ACHN (cell line): ENCODE measurements at regions not wholly inside any gene's neighbourhood (a gene's known extent, or its start where the extent isn't known, plus 50 kb on each side); places are given as distances from the start of the nearest gene placed in this dataset.

Experiments used
- DNase-seq: peaks from one replicate; pipeline ENCODE4 v3.0.0-alpha.2; 2015
- in situ Hi-C: cut with HindIII; loops from 2 replicates; pipeline ENCODE4 v1.10.0; 2017; ENCODE audit warnings: low sequenced_read_pairs, low pct_ligation_motif_present, low pct_unique_long_range_greater_than_20kb

- in situ Hi-C loops, result no loop called here
- no peak for DNase-seq
Observed at GRCh38 chr3:117101697-117102096, 392.1 kb downstream of the TUSC7 start.

- DNase-seq, result no peak
- in situ Hi-C loops, result no loop called here
Observed at GRCh38 chr3:117102426-117102825, 392.8 kb downstream of the TUSC7 start.

- in situ Hi-C loops, result no loop called here
Observed at GRCh38 chr3:117103675-117104074, 394.1 kb downstream of the TUSC7 start.

GRCh38 chr3:117104381-117104780 is 394.8 kb downstream of the TUSC7 start:
- in situ Hi-C loops, result no loop called here
- DNase-seq, result no peak

More at GRCh38 chr3:117103675-117104074, 394.1 kb downstream of the TUSC7 start:
- no peak for DNase-seq

GRCh38 chr3:117104792-117105191 is 395.2 kb downstream of the TUSC7 start:
- in situ Hi-C loops, result no loop called here
- no peak for DNase-seq

- DNase-seq, result no peak
- in situ Hi-C loops, result no loop called here
Observed at GRCh38 chr3:117105686-117106085, 396.1 kb downstream of the TUSC7 start.

GRCh38 chr3:117106396-117106795 is 396.8 kb downstream of the TUSC7 start:
- in situ Hi-C loops, result no loop called here

GRCh38 chr3:117107946-117108345 is 398.4 kb downstream of the TUSC7 start:
- no peak for DNase-seq
- in situ Hi-C loops, result no loop called here

More at GRCh38 chr3:117106396-117106795, 396.8 kb downstream of the TUSC7 start:
- no peak for DNase-seq

GRCh38 chr3:117109178-117109577 is 399.6 kb downstream of the TUSC7 start:
- in situ Hi-C loops, result no loop called here
- DNase-seq, result no peak

- in situ Hi-C loops, result no loop called here
Observed at GRCh38 chr3:117114517-117115265, 405.1 kb downstream of the TUSC7 start.

GRCh38 chr3:117117188-117117936 is 407.8 kb downstream of the TUSC7 start:
- in situ Hi-C loops, result no loop called here
- no peak for DNase-seq

More at GRCh38 chr3:117114517-117115265, 405.1 kb downstream of the TUSC7 start:
- no peak for DNase-seq

- DNase-seq, result no peak
- in situ Hi-C loops, result no loop called here
Observed at GRCh38 chr3:117118604-117119003, 409.0 kb downstream of the TUSC7 start.

GRCh38 chr3:117120014-117120413 is 410.4 kb downstream of the TUSC7 start:
- no peak for DNase-seq
- in situ Hi-C loops, result no loop called here

- in situ Hi-C loops, result no loop called here
- no peak for DNase-seq
Observed at GRCh38 chr3:117122609-117123008, 413.0 kb downstream of the TUSC7 start.

- DNase-seq, result no peak
- in situ Hi-C loops, result no loop called here
Observed at GRCh38 chr3:117126460-117126859, 416.9 kb downstream of the TUSC7 start.

GRCh38 chr3:117126946-117127546 is 417.5 kb downstream of the TUSC7 start:
- in situ Hi-C loops, result no loop called here
- no peak for DNase-seq

- DNase-seq, result no peak
- in situ Hi-C loops, result no loop called here
Observed at GRCh38 chr3:117128133-117128532, 418.6 kb downstream of the TUSC7 start.

GRCh38 chr3:117128872-117129271 is 419.3 kb downstream of the TUSC7 start:
- in situ Hi-C loops, result no loop called here
- DNase-seq, result no peak

GRCh38 chr3:117129516-117129915 is 419.9 kb downstream of the TUSC7 start:
- DNase-seq, result no peak
- in situ Hi-C loops, result no loop called here
